Breast epithelium (tissue), 3 donors: ENCODE measurements at regions not wholly inside any gene's neighbourhood (a gene's known extent, or its start where the extent isn't known, plus 50 kb on each side); places are given as distances from the start of the nearest gene placed in this dataset.

Experiments
- CTCF ChIP-seq, 3 donors: fragments of 450-650 bp; IDR thresholded peaks; one replicate each; pipeline ENCODE4 v1.5.1; 2016 to 2017; ENCODE audit warnings: antibody characterized with exemption in 3 of 3, mild to moderate bottlenecking in 3 of 3, moderate library complexity in 3 of 3
- POLR2A ChIP-seq: fragments of 450-650 bp; IDR thresholded peaks from one replicate; pipeline ENCODE4 v1.6.1; 2016; ENCODE audit warnings: antibody characterized with exemption, mild to moderate bottlenecking, moderate library complexity

GRCh38 chr1:41305576-41306363, 55.5 kb upstream of the FOXO6 start:
- no peak for TF ChIP-seq POLR2A
- no peak for TF ChIP-seq CTCF (IDR thresholded peaks at IDR 0.05)
